ENCODE measurements at regions not wholly inside any gene's neighbourhood (a gene's known extent, or its start where the extent isn't known, plus 50 kb on each side); places are given as distances from the start of the nearest gene placed in this dataset.
"Not testable (repeated sequence)": the region's sequence is repeated elsewhere in the genome, so short reads cannot be mapped to it uniquely, and the experiment has no call there.

DNA sequence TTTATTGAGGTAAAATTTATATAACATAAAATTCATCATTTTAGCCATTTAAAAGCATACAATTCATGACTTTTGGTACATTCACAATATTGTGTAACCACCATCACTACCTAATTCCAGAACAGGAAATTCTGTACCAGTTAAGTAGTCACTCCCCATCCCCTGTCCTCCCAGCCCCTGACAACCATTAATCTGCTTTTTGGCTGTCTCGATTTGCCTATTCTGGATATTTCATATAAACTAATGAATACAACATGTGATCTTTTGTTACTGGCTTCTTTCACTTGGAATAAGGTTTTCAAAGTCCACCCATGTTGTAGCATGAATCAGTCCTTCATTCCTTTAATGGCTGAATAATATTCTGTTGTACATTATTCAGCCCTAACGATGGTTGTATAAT lies 115.6 kb upstream of the KLF14 start:
- no peak for DNase-seq (ENCODE audit: low spot score)

GRCh38 chr7:130850956-130851355 lies 116.9 kb upstream of the KLF14 start:
- no peak for DNase-seq (ENCODE audit: low spot score)

GRCh38 chr7:130852867-130853266 lies 118.9 kb upstream of the KLF14 start:
- no peak for DNase-seq (ENCODE audit: low spot score)

GRCh38 chr7:130853503-130854279 lies 119.7 kb upstream of the KLF14 start:
- DNase-seq (ENCODE audit: low spot score) = no peak

- no peak for DNase-seq (ENCODE audit: low spot score)
Observed at GRCh38 chr7:130854481-130854880, 120.5 kb upstream of the KLF14 start.

- DNase-seq (ENCODE audit: low spot score) = no peak
Observed at GRCh38 chr7:130856866-130857265, 122.9 kb upstream of the KLF14 start.

DNA sequence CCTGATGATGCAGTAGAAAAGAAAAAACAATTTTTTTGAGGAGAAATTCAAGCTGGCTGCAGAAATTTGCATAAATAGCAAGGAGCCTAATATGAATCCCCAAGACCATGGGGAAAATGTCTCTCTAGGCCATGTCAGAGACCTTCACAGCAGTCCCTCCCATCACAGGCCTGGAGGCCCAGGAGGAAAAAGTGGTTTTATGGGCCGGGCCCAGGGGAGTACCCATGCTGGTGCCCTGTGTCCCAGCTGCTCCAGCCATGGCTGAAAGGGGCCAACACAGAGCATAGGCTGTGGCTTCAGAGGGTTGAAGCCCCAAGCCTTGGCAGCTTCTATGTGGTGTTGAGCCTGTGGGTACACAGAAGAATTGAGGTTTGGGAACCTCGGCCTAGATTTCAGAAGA lies 126.8 kb upstream of the KLF14 start:
- DNase-seq (ENCODE audit: low spot score) = not testable (repeated sequence)

- no peak for DNase-seq (ENCODE audit: low spot score)
Observed at GRCh38 chr7:130865408-130866236, 131.6 kb upstream of the KLF14 start.

GRCh38 chr7:130867039-130867438 lies 133.0 kb upstream of the KLF14 start:
- DNase-seq (ENCODE audit: low spot score) = no peak

- DNase-seq (ENCODE audit: low spot score) = no peak
Observed at GRCh38 chr7:130867581-130868136, 133.7 kb upstream of the KLF14 start.

GRCh38 chr7:130868139-130868538 lies 134.1 kb upstream of the KLF14 start:
- no peak for DNase-seq (ENCODE audit: low spot score)

DNA sequence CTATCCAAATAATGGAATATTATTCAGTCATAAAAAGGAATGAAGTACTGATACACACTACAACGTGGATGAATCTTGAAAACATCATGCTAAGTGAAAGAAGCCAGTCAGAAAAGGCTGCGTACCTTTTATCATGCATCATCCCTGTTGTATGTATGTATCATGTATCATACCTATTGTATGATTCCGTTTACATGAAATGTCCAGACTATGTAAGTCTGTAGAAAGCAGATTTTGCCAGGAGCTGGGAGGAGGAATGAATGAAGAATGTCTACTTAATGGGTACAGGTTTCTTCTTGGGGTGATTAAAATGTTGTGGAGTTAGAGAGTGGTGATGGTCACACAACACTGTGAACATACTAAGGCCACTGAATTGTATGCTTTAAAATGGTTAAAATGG lies 135.9 kb upstream of the KLF14 start:
- DNase-seq (ENCODE audit: low spot score) = no peak

DNA sequence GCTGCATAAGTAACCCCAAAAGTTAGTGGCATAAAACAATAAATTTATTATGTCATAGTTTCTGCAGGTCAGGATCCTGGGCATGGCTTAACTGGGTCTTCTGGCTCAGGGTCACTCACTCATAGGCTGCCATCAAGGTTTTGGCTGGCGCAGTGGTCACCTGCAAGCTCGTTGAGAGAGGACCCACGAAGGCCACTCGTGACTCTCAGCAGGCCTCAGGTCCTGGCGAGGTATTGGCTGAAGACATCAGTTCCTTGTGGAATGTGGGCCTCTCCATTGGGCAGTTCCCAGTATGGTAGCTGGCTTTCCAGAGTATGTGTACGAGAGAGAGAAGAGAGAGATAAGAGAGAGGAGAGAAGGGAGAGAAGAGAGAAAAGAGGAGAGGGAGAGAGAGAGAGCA lies 138.3 kb upstream of the KLF14 start:
- no peak for DNase-seq (ENCODE audit: low spot score)

GRCh38 chr7:130872756-130873448 lies 138.9 kb upstream of the KLF14 start:
- DNase-seq (ENCODE audit: low spot score) = no peak

GRCh38 chr7:130874071-130874915 lies 140.3 kb upstream of the KLF14 start:
- no peak for DNase-seq (ENCODE audit: low spot score)

GRCh38 chr7:130875265-130875741 lies 141.3 kb upstream of the KLF14 start:
- DNase-seq (ENCODE audit: low spot score) = no peak

- DNase-seq (ENCODE audit: low spot score) = no peak
Observed at GRCh38 chr7:130875901-130876300, 141.9 kb upstream of the KLF14 start.

DNA sequence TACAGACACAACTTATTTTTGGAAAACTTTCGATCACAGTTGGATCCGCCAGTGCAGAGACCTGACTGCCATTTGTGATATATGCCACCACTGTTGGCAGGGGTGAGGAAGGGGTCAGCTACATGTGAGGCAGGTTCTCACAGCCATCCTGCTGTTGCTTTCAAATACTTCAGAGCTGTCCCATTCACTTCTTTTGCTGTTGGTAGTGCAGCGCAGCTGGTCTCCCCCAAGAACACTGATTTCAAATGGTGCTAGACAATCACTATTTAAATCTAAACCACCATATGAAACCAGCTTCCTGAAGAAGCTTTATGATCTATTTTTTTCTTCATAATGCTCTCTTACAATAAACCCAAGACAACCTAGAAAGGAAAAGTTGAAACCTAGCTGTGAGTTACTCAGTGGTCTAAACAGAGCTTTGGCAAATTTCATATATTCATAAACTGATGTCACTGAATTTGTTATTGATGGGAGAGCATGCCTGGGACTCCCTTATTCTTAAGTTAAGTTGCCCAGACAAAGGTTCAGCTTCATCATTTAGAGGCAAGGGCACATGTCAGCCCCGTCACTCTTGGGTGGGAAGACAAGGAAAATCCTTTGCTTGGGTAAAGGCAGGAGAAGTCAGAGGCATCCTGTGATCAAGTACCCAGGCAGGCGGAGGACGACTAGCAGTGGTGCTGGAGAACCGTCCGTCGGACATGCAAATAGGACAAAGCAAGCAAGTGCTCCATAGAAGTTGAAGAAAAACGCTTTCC lies 143.4 kb upstream of the KLF14 start:
- no peak for DNase-seq (ENCODE audit: low spot score)

DNA sequence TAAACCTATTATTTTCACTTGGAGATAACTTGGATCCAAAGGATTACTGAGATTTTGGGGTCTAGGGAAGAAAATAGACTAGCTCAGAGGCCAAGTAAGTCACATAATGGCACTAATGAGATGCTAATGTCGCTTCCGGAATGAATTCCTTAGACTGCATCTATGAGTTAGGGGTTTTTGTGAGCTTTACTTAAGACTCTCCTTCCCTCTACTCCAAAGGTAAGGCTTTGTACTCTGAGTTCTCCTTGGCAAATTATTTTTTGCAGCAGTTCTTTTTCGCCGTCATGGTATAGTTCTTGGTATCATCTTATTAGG lies 143.9 kb upstream of the KLF14 start:
- DNase-seq (ENCODE audit: low spot score) = no peak

DNA sequence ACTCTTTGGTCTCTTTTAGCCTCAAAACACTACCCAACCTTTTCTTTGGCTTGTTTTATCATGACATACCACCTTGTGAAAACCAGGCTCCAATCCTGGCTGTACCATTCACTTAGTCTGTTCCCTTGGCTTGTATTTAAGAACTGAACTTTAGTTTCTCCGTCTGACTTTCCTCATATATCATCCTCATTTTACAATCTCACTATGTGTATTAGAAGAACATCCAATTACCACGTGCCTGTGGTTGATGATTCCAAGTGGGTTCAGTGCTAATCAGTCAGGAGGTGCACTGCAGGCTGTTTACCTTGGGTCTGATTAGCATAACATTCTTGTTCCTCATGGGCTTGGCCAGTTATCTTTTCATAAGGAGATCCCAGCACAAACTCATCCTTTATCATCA lies 144.8 kb upstream of the KLF14 start:
- no peak for DNase-seq (ENCODE audit: low spot score)

GRCh38 chr7:130879191-130879590 lies 145.2 kb upstream of the KLF14 start:
- no peak for DNase-seq (ENCODE audit: low spot score)

All from putamen (tissue), 1 donor.